Common myeloid progenitor, CD34-positive (primary cell): ENCODE measurements at regions not wholly inside any gene's neighbourhood (a gene's known extent, or its start where the extent isn't known, plus 50 kb on each side); places are given as distances from the start of the nearest gene placed in this dataset.

ENCODE experiments used
- CTCF ChIA-PET: fragments of 350-600 bp; sonication (Branson Sonifier 250); formaldehyde crosslinking; loops from one replicate; lab custom pipeline; 2021; ENCODE audit warnings: antibody characterized with exemption; lab: Charles Lee
- POLR2A ChIA-PET: fragments of 350-600 bp; sonication (Branson Sonifier 250); formaldehyde crosslinking; loops from one replicate; lab custom pipeline; 2021; ENCODE audit warnings: antibody characterized with exemption; lab: Charles Lee
- DNase-seq, 3 donors: peaks; one replicate each; pipeline versions ENCODE4 v3.0.0 to v3.0.0-alpha.2; 2013
- H3K27ac ChIP-seq, 2 experiments: 1 replicate in 1 of 2; 2 replicates in 1 of 2; pipeline ENCODE4 v1.7.0; 2013; ENCODE audit warnings: inconsistent platforms in 2 of 2, low read length in 2 of 2, mild to moderate bottlenecking in 2 of 2, low read depth in 1 of 2, moderate library complexity in 1 of 2; ENCODE audit not compliant: severe bottlenecking in 2 of 2, insufficient read depth in 1 of 2, poor library complexity in 1 of 2
- H3K27me3 ChIP-seq, 5 experiments: replicated peaks in 2 of 5; 1 replicate in 3 of 5; 2 replicates in 2 of 5; pipeline versions ENCODE4 v1.6.1 to v1.7.0; 2013; ENCODE audit warnings: low read length in 4 of 5, mild to moderate bottlenecking in 2 of 5, moderate library complexity in 2 of 5, inconsistent platforms in 1 of 5; ENCODE audit not compliant: insufficient read depth in 5 of 5, control insufficient read depth in 4 of 5
- H3K36me3 ChIP-seq, 4 experiments: 1 replicate in 2 of 4; 2 replicates in 2 of 4; pipeline versions ENCODE4 v1.6.1 to v1.7.0; 2013; ENCODE audit warnings: low read length in 3 of 4, control low read depth in 1 of 4, mild to moderate bottlenecking in 1 of 4; ENCODE audit not compliant: control insufficient read depth in 4 of 4, insufficient read depth in 4 of 4
- H3K4me1 ChIP-seq, 4 experiments: 1 replicate in 3 of 4; 2 replicates in 1 of 4; pipeline versions ENCODE4 v1.6.1 to v1.7.1; 2013; ENCODE audit warnings: low read length in 3 of 4, mild to moderate bottlenecking in 3 of 4, control low read depth in 1 of 4, inconsistent platforms in 1 of 4, moderate library complexity in 1 of 4; ENCODE audit not compliant: control insufficient read depth in 4 of 4, insufficient read depth in 4 of 4; ENCODE audit errors: control extremely low read depth in 1 of 4
- H3K4me3 ChIP-seq, 7 experiments: 1 replicate in 4 of 7; 2 replicates in 3 of 7; pipeline versions ENCODE4 v1.5.1 to v1.7.0; 2013; ENCODE audit warnings: mild to moderate bottlenecking in 7 of 7, low read length in 6 of 7, moderate library complexity in 6 of 7, inconsistent platforms in 2 of 7, low read depth in 2 of 7, control low read depth in 1 of 7; ENCODE audit not compliant: insufficient read depth in 4 of 7, control insufficient read depth in 1 of 7; ENCODE audit errors: extremely low read depth in 1 of 7
- H3K9me3 ChIP-seq, 5 experiments: 1 replicate in 4 of 5; 2 replicates in 1 of 5; pipeline versions ENCODE4 v1.6.1 to v1.7.1; 2013; ENCODE audit warnings: low read length in 4 of 5, mild to moderate bottlenecking in 2 of 5, inconsistent platforms in 1 of 5, low read depth in 1 of 5, moderate library complexity in 1 of 5; ENCODE audit not compliant: control insufficient read depth in 4 of 5, insufficient read depth in 2 of 5; ENCODE audit errors: control extremely low read depth in 1 of 5
- WGBS: methylation state at CpG from one replicate; pipeline ENCODE4 v1.1.5; 2013; ENCODE audit not compliant: insufficient coverage; 5-methylcytosine and 5-hydroxymethylcytosine counted together

GRCh38 chr3:44041726-44042125 is 200.0 kb upstream of the TOPAZ1 start:
- H3K27me3 ChIP-seq = no peaks in the 10 kb centered on the region
- H3K9me3 ChIP-seq = no peaks in the 10 kb centered on the region
- peaks cover 4 to 19% (median 15%) of the 10 kb centered on the region in 4 experiments for H3K4me1 ChIP-seq
- H3K4me3 ChIP-seq = no peak overlapping the region
- 100% methylated on average over 2 of the region's 4 CpGs for WGBS
- CTCF ChIA-PET = no interaction called here
- POLR2A ChIA-PET = no interaction called here
- H3K36me3 ChIP-seq = no peaks in the 10 kb centered on the region
- H3K27ac ChIP-seq = no peak overlapping the region
- no peak for DNase-seq

- POLR2A ChIA-PET = no interaction called here
- no peak for DNase-seq
- H3K27me3 ChIP-seq = no peaks in the 10 kb centered on the region
- no peak overlapping the region for H3K27ac ChIP-seq
- H3K4me1 ChIP-seq = peaks cover 6 to 19% (median 15%) of the 10 kb centered on the region in 4 experiments
- no peaks in the 10 kb centered on the region for H3K36me3 ChIP-seq
- CTCF ChIA-PET = interaction anchor here (0.8 kb wide), 1 partner anchor 54 kb away, joined by 3 read pairs; no protein-coding TSS in a partner anchor
- WGBS = 93% methylated on average over 2 of the region's 4 CpGs
- no peaks in the 10 kb centered on the region for H3K9me3 ChIP-seq
- H3K4me3 ChIP-seq = no peak overlapping the region
Measured at GRCh38 chr3:44042772-44043171, 198.9 kb upstream of the TOPAZ1 start.

GRCh38 chr3:44045476-44046275 is 196.0 kb upstream of the TOPAZ1 start:
- CTCF ChIA-PET = interaction anchor here (1.0 to 1.2 kb wide), 3 partner anchors 8 to 23 kb away, joined by 3 to 8 read pairs (median 5); no protein-coding TSS in a partner anchor
- DNase-seq = peak; percentile 94 to 99 (median 99)
- WGBS = 4% methylated on average over 3 of the region's 4 CpGs
- Histone ChIP-seq H3K27me3 (no peaks in the 10 kb centered on the region), H3K9me3 (no peaks in the 10 kb centered on the region), H3K4me1 (peaks cover 6 to 21% (median 16%) of the 10 kb centered on the region in 4 experiments), H3K4me3 (no peak overlapping the region), H3K27ac (no peak overlapping the region), H3K36me3 (no peaks in the 10 kb centered on the region)
- POLR2A ChIA-PET = no interaction called here

- Histone ChIP-seq H3K27me3 (no peaks in the 10 kb centered on the region), H3K27ac (no peak overlapping the region), H3K36me3 (no peaks in the 10 kb centered on the region), H3K9me3 (no peaks in the 10 kb centered on the region), H3K4me1 (peaks cover 6 to 26% (median 21%) of the 10 kb centered on the region in 4 experiments), H3K4me3 (no peak overlapping the region)
- POLR2A ChIA-PET = no interaction called here
- WGBS = 90% methylated on average over 2 of the region's 3 CpGs
- CTCF ChIA-PET = interaction anchor here (1.2 kb wide), 1 partner anchor 12 kb away, joined by 3 read pairs; no protein-coding TSS in a partner anchor
- DNase-seq = no peak
Measured at GRCh38 chr3:44047796-44048195, 193.9 kb upstream of the TOPAZ1 start.

GRCh38 chr3:44048196-44048924 is 193.3 kb upstream of the TOPAZ1 start:
- peaks cover 6 to 26% (median 21%) of the 10 kb centered on the region in 4 experiments for H3K4me1 ChIP-seq
- H3K36me3 ChIP-seq = no peaks in the 10 kb centered on the region
- no peak for DNase-seq
- no peaks in the 10 kb centered on the region for H3K27me3 ChIP-seq
- POLR2A ChIA-PET = no interaction called here
- H3K9me3 ChIP-seq = no peaks in the 10 kb centered on the region
- no peak overlapping the region for H3K27ac ChIP-seq
- WGBS = 90% methylated on average over 2 of the region's 3 CpGs
- CTCF ChIA-PET = interaction anchor here (1.2 kb wide), 1 partner anchor 11 kb away, joined by 3 read pairs; no protein-coding TSS in a partner anchor
- H3K4me3 ChIP-seq = no peak overlapping the region

- no peaks in the 10 kb centered on the region for H3K9me3 ChIP-seq
- CTCF ChIA-PET = no interaction called here
- POLR2A ChIA-PET = no interaction called here
- H3K27me3 ChIP-seq = peaks cover 0 to 2% (median 0%) of the 10 kb centered on the region in 5 experiments
- no peak overlapping the region for H3K4me3 ChIP-seq
- no peak for DNase-seq
- H3K4me1 ChIP-seq = peaks cover 6 to 26% (median 21%) of the 10 kb centered on the region in 4 experiments
- H3K27ac ChIP-seq = no peak overlapping the region
- no peaks in the 10 kb centered on the region for H3K36me3 ChIP-seq
- WGBS = 100% methylated on average over 1 of the region's 2 CpGs
Measured at GRCh38 chr3:44048949-44049348, 192.7 kb upstream of the TOPAZ1 start.
